ENCODE measurements at regions not wholly inside any gene's neighbourhood (a gene's known extent, or its start where the extent isn't known, plus 50 kb on each side); places are given as distances from the start of the nearest gene placed in this dataset.

- TF ChIP-seq RFX5 (IDR thresholded peaks at IDR 0.05; ENCODE audit: borderline replicate concordance, low read depth, low read length) (no peak), EP300 (IDR thresholded peaks at IDR 0.05; ENCODE audit: borderline replicate concordance in 1 of 2, low read depth in 2 of 2, low read length in 2 of 2) (peak in 1 of 2 experiments; percentile 81; a peak in 1 of 3 replicates), FOSL1 (IDR thresholded peaks at IDR 0.05; ENCODE audit: insufficient read depth, low read depth, low read length) (no peak), JUND (IDR thresholded peaks at IDR 0.05; ENCODE audit: low read length) (no peak; the same call in 1 of the 2 replicates), PHF8 (conservative IDR thresholded peaks at IDR 0.05; ENCODE audit: low read depth, low read length) (no peak), RAD21 (IDR thresholded peaks at IDR 0.05 in 1 of 2, conservative IDR thresholded peaks at IDR 0.05 in 1 of 2; ENCODE audit: low read depth in 2 of 2, low read length in 2 of 2) (no peak), USF2 (IDR thresholded peaks at IDR 0.05; ENCODE audit: low read length) (no peak), TBP (IDR thresholded peaks at IDR 0.05; ENCODE audit: low read depth, low read length) (0 out of 2 replicates have a peak, but pooled peaks have one; percentile 50), SP2 (IDR thresholded peaks at IDR 0.05; ENCODE audit: low read length) (no peak), JUN (IDR thresholded peaks at IDR 0.05; ENCODE audit: low read depth, low read length) (no peak), KDM1A (IDR thresholded peaks at IDR 0.05; ENCODE audit: borderline replicate concordance, low read length) (no peak), BRCA1 (IDR thresholded peaks at IDR 0.05; ENCODE audit: low read depth, low read length) (no peak), SRF (IDR thresholded peaks at IDR 0.05; ENCODE audit: low read depth, low read length) (no peak), RNF2 (IDR thresholded peaks at IDR 0.05; ENCODE audit: borderline replicate concordance, low read depth, low read length, missing control alignments, poor library complexity, severe bottlenecking) (no peak), POLR2A (IDR thresholded peaks at IDR 0.05; ENCODE audit: control extremely low read depth in 1 of 2, low read depth in 2 of 2, low read length in 2 of 2) (no peak; a peak in 1 of 3 replicates)
- TF ChIP-seq, protein P1, sequence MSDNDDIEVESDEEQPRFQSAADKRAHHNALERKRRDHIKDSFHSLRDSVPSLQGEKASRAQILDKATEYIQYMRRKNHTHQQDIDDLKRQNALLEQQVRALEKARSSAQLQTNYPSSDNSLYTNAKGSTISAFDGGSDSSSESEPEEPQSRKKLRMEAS (IDR thresholded peaks at IDR 0.05), result no peak
Observed at GRCh38 chr18:68489013-68489792, 225.7 kb downstream of the TMX3 start (continued).
